Pancreas (tissue), 10 donors: ENCODE measurements at regions not wholly inside any gene's neighbourhood (a gene's known extent, or its start where the extent isn't known, plus 50 kb on each side); places are given as distances from the start of the nearest gene placed in this dataset.

Experiments
- ATAC-seq, 4 donors: fragments of 200-7000 bp; cut with Tn5 transposase; one replicate each; pipeline versions ENCODE4 v1.8.0 to v1.9.1; 2020; ENCODE audit warnings: mild to moderate bottlenecking in 4 of 4, moderate library complexity in 4 of 4
- DNase-seq, 6 donors: peaks; one replicate each; pipeline ENCODE4 v3.0.0-alpha.2; 2020
- FAIRE-seq: peaks from 2 replicates; lab custom pipeline; 2012; peaks lifted over from hg19 to GRCh38; lab: Jason Lieb, UNC
- H3K27ac ChIP-seq, 4 donors: fragments of 200-600 bp; sonication (generic); 1 replicate in 3 of 4; 2 replicates in 1 of 4; pipeline versions ENCODE4 v1.5.0 to v1.8.0; 2020
- H3K27me3 ChIP-seq, 4 donors: fragments of 200-600 bp; one replicate each; pipeline ENCODE4 v1.8.0; 2021
- H3K36me3 ChIP-seq, 3 donors: fragments of 200-600 bp; sonication (generic) in 1 of 3; one replicate each; pipeline versions ENCODE4 v1.5.0 to v1.8.0; 2020 to 2021
- H3K4me1 ChIP-seq, 3 donors: fragments of 200-600 bp; one replicate each; pipeline ENCODE4 v1.8.0; 2021
- H3K4me3 ChIP-seq, 4 donors: fragments of 200-600 bp; sonication (generic) in 2 of 4; one replicate each; pipeline versions ENCODE4 v1.5.0 to v1.8.0; 2020 to 2021
- H3K9me3 ChIP-seq, 4 donors: fragments of 200-600 bp; one replicate each; pipeline ENCODE4 v1.8.0; 2021
- CTCF ChIP-seq, 4 donors: fragments of 200-600 bp; sonication (generic) in 3 of 4; IDR thresholded peaks; one replicate each; pipeline versions ENCODE4 v1.5.0 to v1.8.0; 2021; ENCODE audit warnings: antibody characterized with exemption in 4 of 4
- WGBS, 2 donors: extraction: QIAGEN DNeasy Blood & Tissue Kit; methylation state at CpG; one replicate each; pipeline ENCODE4 v1.1.7; 2013; 5-methylcytosine and 5-hydroxymethylcytosine counted together
- intact Hi-C, 3 donors: fragments of 100-400 bp; cut with DNase I; formaldehyde crosslinking; loops; one replicate each; pipeline versions ENCODE4 v1.11.1 to v1.14.2; 2022
- donor health status: healthy with polysubstance abuse.
- donor health status: DM: no; HTN: no; CAD: no; lungs with moderate emphysema.
- donor health status: DM: no; HTN: no; CAD: no.
- donor health status: control.
- donor health status: control.
- donor health status: Bipolar disorder and iron deficiency.
- donor health status: DM: yes; HTN: yes; CAD: no.
- donor health status: DM: no; HTN: no; CAD: no.
- donor health status: DM: no; HTN: no; CAD: no.
- donor health status: DM: yes; HTN: yes; CAD: no.

GRCh38 chr10:71062156-71062555 is 150.2 kb upstream of the UNC5B start:
- WGBS, 2 donors = 72 to 73% methylated on average over 5 of the region's 5 CpGs
- no peaks in the 10 kb centered on the region for H3K4me1 ChIP-seq
- TF ChIP-seq CTCF (IDR thresholded peaks at IDR 0.05) = no peak

DNA sequence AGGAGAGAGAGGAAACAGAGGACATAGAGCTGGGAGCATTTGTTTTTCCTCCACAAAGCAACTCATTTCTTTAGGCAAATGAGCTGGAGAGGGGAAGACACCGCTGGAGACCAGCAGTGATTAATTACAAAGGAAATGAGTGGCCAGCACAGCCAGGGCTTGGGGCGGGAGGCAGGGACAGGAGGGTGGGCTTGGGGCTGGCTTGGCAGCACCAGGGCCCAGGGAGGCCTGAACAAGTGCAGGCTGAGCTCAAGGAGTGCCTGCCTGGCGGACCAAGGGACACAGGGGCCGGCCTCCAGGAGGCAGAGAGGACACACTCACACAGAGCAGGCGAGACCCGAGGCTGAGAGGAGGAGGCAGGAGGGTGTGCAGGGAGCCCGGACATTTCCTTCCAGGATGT is 149.0 kb upstream of the UNC5B start:
- 71 to 72% methylated on average over 7 of the region's 7 CpGs for WGBS, 2 donors
- H3K4me3 ChIP-seq = no peak overlapping the region
- H3K27me3 ChIP-seq = no peaks in the 10 kb centered on the region
- ATAC-seq (no peak), FAIRE-seq (no peak), DNase-seq (peak in 1 of 6 donors; percentile 31)
- TF ChIP-seq CTCF (IDR thresholded peaks at IDR 0.05) = no peak
- no peaks in the 10 kb centered on the region for H3K9me3 ChIP-seq
- H3K27ac ChIP-seq = no peak overlapping the region
- intact Hi-C loops = no loop called here
- H3K4me1 ChIP-seq = no peaks in the 10 kb centered on the region
- H3K36me3 ChIP-seq = no peaks in the 10 kb centered on the region

More at GRCh38 chr10:71062156-71062555, 150.2 kb upstream of the UNC5B start:
- intact Hi-C loops = no loop called here
- ATAC-seq (no peak), FAIRE-seq (no peak), DNase-seq (no peak)
- no peaks in the 10 kb centered on the region for H3K36me3 ChIP-seq
- no peaks in the 10 kb centered on the region for H3K9me3 ChIP-seq
- no peak overlapping the region for H3K27ac ChIP-seq
- H3K27me3 ChIP-seq = no peaks in the 10 kb centered on the region
- no peak overlapping the region for H3K4me3 ChIP-seq

DNA sequence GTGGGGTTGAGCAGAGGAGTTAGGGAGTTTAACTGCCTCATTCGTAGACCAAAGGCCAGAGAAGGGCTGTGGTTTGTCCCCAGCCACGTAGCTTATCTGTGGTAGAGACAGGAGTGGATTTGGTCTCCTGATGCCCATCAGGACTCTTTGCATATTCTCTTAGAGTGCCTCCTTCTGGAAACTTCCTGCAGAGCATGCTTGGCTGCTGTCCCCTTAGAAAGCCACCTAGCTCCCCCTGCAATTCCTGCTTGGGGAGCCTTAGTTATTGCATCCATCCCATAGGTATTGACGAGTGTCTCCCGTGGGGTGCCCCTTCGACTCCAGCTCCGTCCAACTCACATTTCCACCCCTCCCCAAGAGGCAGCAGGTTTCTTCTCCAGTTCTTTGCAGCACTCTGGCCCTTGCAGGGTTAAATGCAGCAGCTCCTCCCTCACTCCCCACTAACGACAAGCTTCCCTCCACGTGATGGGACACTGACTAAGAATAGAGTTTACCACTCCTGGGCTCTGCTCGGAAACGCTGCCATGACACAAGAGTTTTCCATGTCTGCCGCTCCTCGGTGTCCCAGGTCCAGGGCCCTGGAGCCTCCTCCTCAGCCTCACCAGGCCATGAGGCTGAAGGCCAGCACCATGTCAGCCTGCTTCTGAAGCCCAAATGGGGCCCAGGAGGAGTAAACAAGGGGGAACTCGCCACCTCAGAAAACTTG is 147.8 kb upstream of the UNC5B start:
- Histone ChIP-seq H3K9me3 (no peaks in the 10 kb centered on the region), H3K27me3 (no peaks in the 10 kb centered on the region), H3K36me3 (no peaks in the 10 kb centered on the region), H3K4me3 (no peak overlapping the region), H3K4me1 (no peaks in the 10 kb centered on the region), H3K27ac (no peak overlapping the region)
- whole genome bisulfite sequencing, 2 donors = 53 to 58% methylated on average over 13 of the region's 13 CpGs
- DNase-seq = no peak
- no peak for TF ChIP-seq CTCF (IDR thresholded peaks at IDR 0.05)
- intact Hi-C loops = no loop called here
- no peak for FAIRE-seq
- no peak for ATAC-seq

DNA sequence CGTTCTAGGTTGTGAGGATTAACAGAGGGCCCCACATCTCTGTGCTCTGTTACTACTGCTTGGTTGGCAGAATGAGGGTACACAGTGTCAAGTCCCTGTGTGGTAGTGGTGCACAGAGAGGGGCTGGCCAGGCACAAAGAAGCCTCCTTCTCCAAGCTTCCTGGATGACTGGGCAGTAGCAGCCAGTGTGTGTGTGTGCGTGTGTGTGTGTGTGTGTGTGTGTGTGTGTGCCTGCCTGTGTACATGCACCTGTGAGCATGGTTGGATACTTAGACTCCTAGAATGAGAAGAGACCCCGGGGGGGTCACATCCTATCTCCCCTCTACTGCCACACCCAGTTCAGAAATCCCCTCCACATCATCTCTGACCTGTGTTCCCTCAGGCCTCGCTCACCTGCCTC is 146.7 kb upstream of the UNC5B start:
- WGBS, 2 donors = 64 to 73% methylated on average over 3 to 4 of the region's 4 CpGs
- intact Hi-C loops = no loop called here
- FAIRE-seq (no peak), ATAC-seq (no peak), DNase-seq (no peak)
- Histone ChIP-seq H3K36me3 (no peaks in the 10 kb centered on the region), H3K27me3 (no peaks in the 10 kb centered on the region), H3K4me3 (no peak overlapping the region), H3K9me3 (no peaks in the 10 kb centered on the region), H3K4me1 (no peaks in the 10 kb centered on the region), H3K27ac (no peak overlapping the region)
- TF ChIP-seq CTCF (IDR thresholded peaks at IDR 0.05) = no peak

- Histone ChIP-seq H3K36me3 (no peaks in the 10 kb centered on the region), H3K4me1 (no peaks in the 10 kb centered on the region), H3K4me3 (no peak overlapping the region), H3K27ac (no peak overlapping the region), H3K9me3 (no peaks in the 10 kb centered on the region), H3K27me3 (no peaks in the 10 kb centered on the region)
- no peak for TF ChIP-seq CTCF (IDR thresholded peaks at IDR 0.05)
- FAIRE-seq = no peak
- WGBS, 2 donors = 83 to 91% methylated on average over 10 of the region's 10 CpGs
- intact Hi-C loops = no loop called here
- DNase-seq = no peak
- no peak for ATAC-seq
Observed at GRCh38 chr10:71066600-71066999, 145.8 kb upstream of the UNC5B start.
